Germinal center (tissue), 1 donor: ENCODE measurements at regions not wholly inside any gene's neighbourhood (a gene's known extent, or its start where the extent isn't known, plus 50 kb on each side); places are given as distances from the start of the nearest gene placed in this dataset.
"Not testable (repeated sequence)": the region's sequence is repeated elsewhere in the genome, so short reads cannot be mapped to it uniquely, and the experiment has no call there.

Source experiments
- DNase-seq: peaks from one replicate; pipeline ENCODE4 v3.0.0; 2012; ENCODE audit warnings: mixed read lengths, low spot score

- DNase-seq = no peak
Measured at GRCh38 chr12:131378176-131378842, 332.6 kb upstream of the SFSWAP start.

GRCh38 chr12:131378861-131379665 lies 331.8 kb upstream of the SFSWAP start:
- DNase-seq = no peak

GRCh38 chr12:131379738-131380137 lies 331.2 kb upstream of the SFSWAP start:
- no peak for DNase-seq

GRCh38 chr12:131380220-131380964 lies 330.5 kb upstream of the SFSWAP start:
- no peak for DNase-seq

GRCh38 chr12:131380965-131381705 lies 329.8 kb upstream of the SFSWAP start:
- no peak for DNase-seq

- no peak for DNase-seq
Measured at GRCh38 chr12:131381716-131382430, 329.0 kb upstream of the SFSWAP start.

GRCh38 chr12:131383291-131383690 lies 327.6 kb upstream of the SFSWAP start:
- DNase-seq = no peak

- DNase-seq = no peak
Measured at GRCh38 chr12:131383741-131384543, 326.9 kb upstream of the SFSWAP start.

GRCh38 chr12:131384544-131384855 lies 326.4 kb upstream of the SFSWAP start:
- no peak for DNase-seq

- DNase-seq = no peak
Measured at GRCh38 chr12:131385313-131386166, 325.4 kb upstream of the SFSWAP start.

GRCh38 chr12:131386167-131386521 lies 324.7 kb upstream of the SFSWAP start:
- no peak for DNase-seq

GRCh38 chr12:131386781-131387180 lies 324.1 kb upstream of the SFSWAP start:
- no peak for DNase-seq

- DNase-seq = no peak
Measured at GRCh38 chr12:131387281-131388163, 323.4 kb upstream of the SFSWAP start.

GRCh38 chr12:131388164-131389053 lies 322.5 kb upstream of the SFSWAP start:
- not testable (repeated sequence) for DNase-seq

GRCh38 chr12:131389054-131390013 lies 321.6 kb upstream of the SFSWAP start:
- no peak for DNase-seq
